ENCODE measurements at regions not wholly inside any gene's neighbourhood (a gene's known extent, or its start where the extent isn't known, plus 50 kb on each side); places are given as distances from the start of the nearest gene placed in this dataset.
A peak's percentile ranks its signal among the peaks of the same experiment; 100 is the strongest.

- DNase-seq (ENCODE audit: low spot score) = no peak
- Mint-ChIP-seq H3K36me3 (ENCODE audit: low read depth) (peaks cover 2% of the 10 kb centered on the region), H3K27ac (ENCODE audit: unreplicated experiment) (no peak overlapping the region), H3K4me3 (ENCODE audit: unreplicated experiment) (no peak overlapping the region), H3K4me1 (ENCODE audit: low read depth) (peaks cover 6% of the 10 kb centered on the region), H3K9me3 (ENCODE audit: low read depth) (peaks cover 7% of the 10 kb centered on the region), H3K27me3 (ENCODE audit: low read depth) (peaks cover 3% of the 10 kb centered on the region)
- TF ChIP-seq CTCF (IDR thresholded peaks at IDR 0.05) = peak; percentile 31
These were observed 433.7 kb downstream of the MAFB start for GRCh38 chr20:40255365-40255764.

GRCh38 chr20:40254023-40254772, 434.8 kb downstream of the MAFB start:
- H3K9me3 Mint-ChIP-seq (ENCODE audit: low read depth) = peaks cover 7% of the 10 kb centered on the region
- no peak for TF ChIP-seq CTCF (IDR thresholded peaks at IDR 0.05)
- H3K27ac Mint-ChIP-seq (ENCODE audit: unreplicated experiment) = no peak overlapping the region
- peaks cover 2% of the 10 kb centered on the region for H3K36me3 Mint-ChIP-seq (ENCODE audit: low read depth)
- H3K4me1 Mint-ChIP-seq (ENCODE audit: low read depth) = peaks cover 6% of the 10 kb centered on the region
- DNase-seq (ENCODE audit: low spot score) = no peak
- peaks cover 3% of the 10 kb centered on the region for H3K27me3 Mint-ChIP-seq (ENCODE audit: low read depth)
- no peak overlapping the region for H3K4me3 Mint-ChIP-seq (ENCODE audit: unreplicated experiment)

GRCh38 chr20:40251284-40251932, 437.6 kb downstream of the MAFB start:
- H3K36me3 Mint-ChIP-seq (ENCODE audit: low read depth) = peaks cover 2% of the 10 kb centered on the region

GRCh38 chr20:40249805-40250204, 439.2 kb downstream of the MAFB start:
- Mint-ChIP-seq H3K9me3 (ENCODE audit: low read depth) (peaks cover 7% of the 10 kb centered on the region), H3K4me3 (ENCODE audit: unreplicated experiment) (no peak overlapping the region), H3K27ac (ENCODE audit: unreplicated experiment) (no peak overlapping the region), H3K27me3 (ENCODE audit: low read depth) (no peaks in the 10 kb centered on the region), H3K36me3 (ENCODE audit: low read depth) (peaks cover 2% of the 10 kb centered on the region), H3K4me1 (ENCODE audit: low read depth) (peaks cover 6% of the 10 kb centered on the region)
- no peak for TF ChIP-seq CTCF (IDR thresholded peaks at IDR 0.05)
- no peak for DNase-seq (ENCODE audit: low spot score)

More at GRCh38 chr20:40251284-40251932, 437.6 kb downstream of the MAFB start:
- Mint-ChIP-seq H3K4me3 (ENCODE audit: unreplicated experiment) (no peak overlapping the region), H3K27me3 (ENCODE audit: low read depth) (peaks cover 2% of the 10 kb centered on the region), H3K4me1 (ENCODE audit: low read depth) (peaks cover 6% of the 10 kb centered on the region), H3K27ac (ENCODE audit: unreplicated experiment) (no peak overlapping the region), H3K9me3 (ENCODE audit: low read depth) (peaks cover 7% of the 10 kb centered on the region)
- peak; percentile 68 for TF ChIP-seq CTCF (IDR thresholded peaks at IDR 0.05)
- DNase-seq (ENCODE audit: low spot score) = no peak

GRCh38 chr20:40245829-40246228, 443.2 kb downstream of the MAFB start:
- H3K27me3 Mint-ChIP-seq (ENCODE audit: low read depth) = peaks cover 3% of the 10 kb centered on the region
- H3K4me1 Mint-ChIP-seq (ENCODE audit: low read depth) = peaks cover 2% of the 10 kb centered on the region
- no peaks in the 10 kb centered on the region for H3K36me3 Mint-ChIP-seq (ENCODE audit: low read depth)
- TF ChIP-seq CTCF (IDR thresholded peaks at IDR 0.05) = no peak
- peaks cover 2% of the 10 kb centered on the region for H3K9me3 Mint-ChIP-seq (ENCODE audit: low read depth)
- H3K4me3 Mint-ChIP-seq (ENCODE audit: unreplicated experiment) = no peak overlapping the region
- DNase-seq (ENCODE audit: low spot score) = no peak
- no peak overlapping the region for H3K27ac Mint-ChIP-seq (ENCODE audit: unreplicated experiment)

Measured in chondrocyte (in vitro differentiated cells).